CD4-positive, alpha-beta T cell (primary cell): ENCODE measurements at regions not wholly inside any gene's neighbourhood (a gene's known extent, or its start where the extent isn't known, plus 50 kb on each side); places are given as distances from the start of the nearest gene placed in this dataset.

ENCODE experiments used
- ATAC-seq: fragments of 200-7000 bp; cut with Tn5 transposase; one replicate; pipeline ENCODE4 v1.10.0; 2022; ENCODE audit warnings: mild to moderate bottlenecking; ENCODE audit not compliant: poor library complexity
- CTCF ChIA-PET: fragments of 350-600 bp; sonication (Branson Sonifier 250); formaldehyde crosslinking; loops from one replicate; lab custom pipeline; 2021; ENCODE audit warnings: antibody characterized with exemption, inconsistent platforms; lab: Charles Lee
- POLR2A ChIA-PET: fragments of 350-600 bp; sonication (Branson Sonifier 250); formaldehyde crosslinking; loops from one replicate; lab custom pipeline; 2021; ENCODE audit warnings: antibody characterized with exemption, inconsistent platforms; lab: Charles Lee
- DNase-seq, 14 experiments: peaks; one replicate each; pipeline ENCODE4 v3.0.0-alpha.2; 2013 to 2020; ENCODE audit warnings: mixed read lengths in 2 of 14
- H3K27ac ChIP-seq, 2 donors: one replicate each; pipeline versions ENCODE4 v1.5.1 to v1.7.0; 2013; ENCODE audit warnings: low read length in 2 of 2, low read depth in 1 of 2, mild to moderate bottlenecking in 1 of 2
- H3K27me3 ChIP-seq, 2 experiments: 1 replicate in 1 of 2; 2 replicates in 1 of 2; pipeline versions ENCODE4 v1.6.1 to v1.7.0; 2013; ENCODE audit warnings: low read length in 2 of 2, control low read depth in 1 of 2, mild to moderate bottlenecking in 1 of 2, moderate library complexity in 1 of 2; ENCODE audit not compliant: insufficient read depth in 2 of 2, control insufficient read depth in 1 of 2
- H3K36me3 ChIP-seq: one replicate; pipeline ENCODE4 v1.6.1; 2013; ENCODE audit warnings: low read length, control low read depth; ENCODE audit not compliant: insufficient read depth
- H3K4me1 ChIP-seq: one replicate; pipeline ENCODE4 v1.6.1; 2013; ENCODE audit warnings: low read length, control low read depth; ENCODE audit not compliant: insufficient read depth
- H3K4me3 ChIP-seq: one replicate; pipeline ENCODE4 v1.5.1; 2013; ENCODE audit warnings: mild to moderate bottlenecking, low read length, moderate library complexity
- H3K9me3 ChIP-seq, 2 experiments: 1 replicate in 1 of 2; 2 replicates in 1 of 2; pipeline versions ENCODE4 v1.6.1 to v1.7.0; 2013; ENCODE audit warnings: low read length in 2 of 2, mild to moderate bottlenecking in 2 of 2, control low read depth in 1 of 2, moderate library complexity in 1 of 2; ENCODE audit not compliant: control insufficient read depth in 1 of 2, insufficient read depth in 1 of 2
- H3K27ac Mint-ChIP-seq: one replicate; pipeline ENCODE4 v1.8.0; 2020; ENCODE audit warnings: mixed read lengths
- H3K27me3 Mint-ChIP-seq: one replicate; pipeline ENCODE4 v1.8.0; 2021; ENCODE audit warnings: mixed read lengths
- H3K36me3 Mint-ChIP-seq: one replicate; pipeline ENCODE4 v1.8.0; 2021; ENCODE audit warnings: low read depth, mixed read lengths
- H3K4me1 Mint-ChIP-seq: one replicate; pipeline ENCODE4 v1.8.0; 2021; ENCODE audit warnings: low read depth, mixed read lengths
- H3K4me3 Mint-ChIP-seq: one replicate; pipeline ENCODE4 v1.8.0; 2020; ENCODE audit warnings: mild to moderate bottlenecking, mixed read lengths
- H3K9me3 Mint-ChIP-seq: one replicate; pipeline ENCODE4 v1.8.0; 2020; ENCODE audit warnings: mixed read lengths
- intact Hi-C, 2 experiments: fragments of 100-400 bp; cut with DNase I in 1 of 2; cut with micrococcal nuclease in 1 of 2; formaldehyde crosslinking; loops; one replicate each; pipeline versions ENCODE4 v1.15.1 to v1.9.0; 2023 to 2025; cut with DNase I, micrococcal nuclease
- TF ChIP-seq, protein P1 (sequence below): fragments of 200-600 bp; IDR thresholded peaks from one replicate; pipeline ENCODE4 v1.8.0; 2022; ENCODE audit warnings: antibody characterized with exemption, mild to moderate bottlenecking

DNA sequence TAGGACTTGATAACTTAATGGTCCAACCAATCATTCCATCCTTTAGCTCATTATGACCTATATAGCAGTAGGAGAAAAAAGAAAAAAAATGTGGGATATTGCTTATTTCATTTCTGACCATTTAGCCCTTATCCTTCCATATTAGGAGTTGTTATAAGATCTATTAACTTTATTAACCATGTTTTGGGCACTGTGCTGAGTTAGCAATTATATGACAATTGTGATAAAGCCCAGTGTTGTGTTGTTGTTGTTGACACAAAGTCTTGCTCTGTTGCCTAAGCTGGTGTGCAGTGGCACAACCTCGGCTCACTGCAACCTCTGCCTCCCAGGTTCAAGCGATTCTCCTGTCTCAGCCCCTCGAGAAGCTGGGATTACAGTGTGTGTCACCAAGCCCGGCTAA, 569.7 kb upstream of the FOXG1 start:
- ChIA-PET POLR2A (no interaction called here), CTCF (interaction anchor here (0.6 kb wide), 1 partner anchor 161 kb away, joined by 3 read pairs; no protein-coding TSS in a partner anchor)
- intact Hi-C loops, result no loop called here
- Mint-ChIP-seq H3K27ac (no peak overlapping the region), H3K4me3 (no peak overlapping the region), H3K27me3 (no peaks in the 10 kb centered on the region), H3K36me3 (no peaks in the 10 kb centered on the region), H3K4me1 (no peaks in the 10 kb centered on the region), H3K9me3 (peaks cover 16% of the 10 kb centered on the region)
- DNase-seq (no peak), ATAC-seq (no peak)
- TF ChIP-seq, protein P1, sequence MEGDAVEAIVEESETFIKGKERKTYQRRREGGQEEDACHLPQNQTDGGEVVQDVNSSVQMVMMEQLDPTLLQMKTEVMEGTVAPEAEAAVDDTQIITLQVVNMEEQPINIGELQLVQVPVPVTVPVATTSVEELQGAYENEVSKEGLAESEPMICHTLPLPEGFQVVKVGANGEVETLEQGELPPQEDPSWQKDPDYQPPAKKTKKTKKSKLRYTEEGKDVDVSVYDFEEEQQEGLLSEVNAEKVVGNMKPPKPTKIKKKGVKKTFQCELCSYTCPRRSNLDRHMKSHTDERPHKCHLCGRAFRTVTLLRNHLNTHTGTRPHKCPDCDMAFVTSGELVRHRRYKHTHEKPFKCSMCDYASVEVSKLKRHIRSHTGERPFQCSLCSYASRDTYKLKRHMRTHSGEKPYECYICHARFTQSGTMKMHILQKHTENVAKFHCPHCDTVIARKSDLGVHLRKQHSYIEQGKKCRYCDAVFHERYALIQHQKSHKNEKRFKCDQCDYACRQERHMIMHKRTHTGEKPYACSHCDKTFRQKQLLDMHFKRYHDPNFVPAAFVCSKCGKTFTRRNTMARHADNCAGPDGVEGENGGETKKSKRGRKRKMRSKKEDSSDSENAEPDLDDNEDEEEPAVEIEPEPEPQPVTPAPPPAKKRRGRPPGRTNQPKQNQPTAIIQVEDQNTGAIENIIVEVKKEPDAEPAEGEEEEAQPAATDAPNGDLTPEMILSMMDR, result no peak
- Histone ChIP-seq H3K4me1 (no peaks in the 10 kb centered on the region), H3K36me3 (no peaks in the 10 kb centered on the region), H3K27ac (no peak overlapping the region), H3K9me3 (peaks cover 0 to 4% of the 10 kb centered on the region in 2 experiments), H3K4me3 (no peak overlapping the region), H3K27me3 (no peaks in the 10 kb centered on the region)

DNA sequence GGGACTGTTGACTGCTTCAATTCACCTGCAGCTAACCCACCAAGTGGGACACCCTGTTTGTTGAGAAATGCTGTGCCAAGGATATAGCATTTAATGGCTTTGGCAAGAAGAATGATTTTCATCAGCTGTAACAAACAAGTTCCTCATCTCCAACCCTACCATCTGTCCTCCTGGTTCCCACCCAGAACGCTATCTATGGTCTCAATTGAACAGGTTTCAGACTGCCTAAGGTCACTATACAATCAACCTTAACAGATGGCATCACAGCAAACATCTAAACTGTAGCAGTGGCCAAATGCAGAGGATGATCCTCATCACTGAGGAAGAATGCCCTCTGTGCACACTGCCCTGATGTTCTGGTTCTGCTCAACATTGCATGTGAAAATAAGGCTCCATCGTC, 546.2 kb upstream of the FOXG1 start:
- no peaks in the 10 kb centered on the region for H3K27me3 Mint-ChIP-seq
- peaks cover 3% of the 10 kb centered on the region for H3K9me3 Mint-ChIP-seq
- ATAC-seq, result no peak
- intact Hi-C loops, result no loop called here
- H3K27ac Mint-ChIP-seq, result no peak overlapping the region
- ChIA-PET CTCF (no interaction called here), POLR2A (no interaction called here)
- no peaks in the 10 kb centered on the region for H3K36me3 ChIP-seq
- no peak overlapping the region for H3K27ac ChIP-seq
- peaks cover 6 to 10% of the 10 kb centered on the region in 2 experiments for H3K9me3 ChIP-seq
- H3K4me3 Mint-ChIP-seq, result no peak overlapping the region
- TF ChIP-seq, protein P1, result no peak
- no peak for DNase-seq
- H3K4me1 Mint-ChIP-seq, result no peaks in the 10 kb centered on the region
- no peaks in the 10 kb centered on the region for H3K27me3 ChIP-seq
- no peak overlapping the region for H3K4me3 ChIP-seq
- H3K36me3 Mint-ChIP-seq, result no peaks in the 10 kb centered on the region
- no peaks in the 10 kb centered on the region for H3K4me1 ChIP-seq

DNA sequence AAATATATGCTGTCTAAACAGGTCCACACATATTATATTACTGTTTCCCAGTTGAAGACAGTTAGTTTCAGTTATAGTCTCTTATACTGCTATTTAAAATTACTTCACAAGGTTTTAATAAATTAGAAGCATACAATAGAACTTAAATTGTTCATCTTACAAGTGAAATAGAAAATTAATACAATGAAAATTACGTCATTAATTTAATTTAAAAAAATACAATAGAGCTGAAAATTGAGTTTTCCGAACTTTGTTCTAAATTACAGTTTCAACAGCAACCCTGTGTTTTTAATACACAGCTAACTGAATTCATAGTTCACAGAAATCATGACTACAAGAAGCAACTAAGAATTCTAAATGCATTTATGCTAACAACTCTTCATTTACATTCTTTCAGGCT, 525.7 kb upstream of the FOXG1 start:
- Mint-ChIP-seq H3K4me3 (no peak overlapping the region), H3K27ac (no peak overlapping the region), H3K36me3 (no peaks in the 10 kb centered on the region), H3K27me3 (no peaks in the 10 kb centered on the region), H3K4me1 (no peaks in the 10 kb centered on the region), H3K9me3 (peaks cover 14% of the 10 kb centered on the region)
- TF ChIP-seq, protein P1, result no peak
- Histone ChIP-seq H3K4me3 (no peak overlapping the region), H3K27ac (no peak overlapping the region), H3K4me1 (no peaks in the 10 kb centered on the region), H3K27me3 (no peaks in the 10 kb centered on the region), H3K36me3 (no peaks in the 10 kb centered on the region), H3K9me3 (peaks cover 0 to 8% of the 10 kb centered on the region in 2 experiments)
- ATAC-seq, result no peak
- intact Hi-C loops, result no loop called here
- CTCF ChIA-PET, result no interaction called here
- POLR2A ChIA-PET, result no interaction called here
- no peak for DNase-seq
